PFSK-1 (cell line): ENCODE measurements at regions not wholly inside any gene's neighbourhood (a gene's known extent, or its start where the extent isn't known, plus 50 kb on each side); places are given as distances from the start of the nearest gene placed in this dataset.

Source experiments
- FOXP2 ChIP-seq: optimal IDR thresholded peaks from 2 replicates; pipeline ENCODE3; 2011; ENCODE audit warnings: borderline replicate concordance, control low read depth, inconsistent platforms; ENCODE audit not compliant: insufficient read depth; ENCODE audit errors: extremely low read length, extremely low read depth
- POLR2AphosphoS5 ChIP-seq: IDR thresholded peaks from 2 replicates; pipeline ENCODE4 v1.6.1; 2012; ENCODE audit warnings: low read depth, mild to moderate bottlenecking, control low read depth, low read length, moderate library complexity
- REST ChIP-seq, 2 experiments: IDR thresholded peaks; 2 replicates each; pipeline versions ENCODE4 v1.6.1 to v1.8.0; 2011 to 2012; ENCODE audit warnings: low read depth in 2 of 2, low read length in 2 of 2, control low read depth in 1 of 2, inconsistent platforms in 1 of 2, mild to moderate bottlenecking in 1 of 2, moderate library complexity in 1 of 2; ENCODE audit not compliant: insufficient read depth in 1 of 2
- SIN3A ChIP-seq: IDR thresholded peaks from 2 replicates; pipeline ENCODE4 v1.6.1; 2012; ENCODE audit warnings: mild to moderate bottlenecking, low read length, moderate library complexity, borderline replicate concordance; ENCODE audit not compliant: insufficient read depth
- TAF1 ChIP-seq: IDR thresholded peaks from 2 replicates; pipeline ENCODE4 v1.6.1; 2012; ENCODE audit warnings: low read length, control low read depth, borderline replicate concordance; ENCODE audit not compliant: insufficient read depth

- no peak for TF ChIP-seq POLR2AphosphoS5
- TF ChIP-seq FOXP2 = no peak
- TF ChIP-seq SIN3A = no peak
- TF ChIP-seq REST (IDR thresholded peaks at IDR 0.05; ENCODE audit: insufficient read depth in 1 of 2, low read depth in 2 of 2, low read length in 2 of 2) = no peak
- no peak for TF ChIP-seq TAF1
Observed at GRCh38 chr12:107906707-107907106, 132.2 kb downstream of the ASCL4 start.

- no peak for TF ChIP-seq SIN3A
- no peak for TF ChIP-seq TAF1
- no peak for TF ChIP-seq REST (IDR thresholded peaks at IDR 0.05; ENCODE audit: insufficient read depth in 1 of 2, low read depth in 2 of 2, low read length in 2 of 2)
- TF ChIP-seq FOXP2 = no peak
- TF ChIP-seq POLR2AphosphoS5 = no peak
Observed at GRCh38 chr12:107912421-107913004, 138.0 kb downstream of the ASCL4 start.

- no peak for TF ChIP-seq SIN3A
- no peak for TF ChIP-seq TAF1
- no peak for TF ChIP-seq FOXP2
- TF ChIP-seq REST (IDR thresholded peaks at IDR 0.05; ENCODE audit: insufficient read depth in 1 of 2, low read depth in 2 of 2, low read length in 2 of 2) = no peak
- no peak for TF ChIP-seq POLR2AphosphoS5
Observed at GRCh38 chr12:107914460-107914977, 140.0 kb downstream of the ASCL4 start.

GRCh38 chr12:107917912-107918800 is 143.7 kb downstream of the ASCL4 start:
- TF ChIP-seq REST (IDR thresholded peaks at IDR 0.05; ENCODE audit: insufficient read depth in 1 of 2, low read depth in 2 of 2, low read length in 2 of 2) (no peak), TAF1 (no peak), SIN3A (no peak), POLR2AphosphoS5 (no peak), FOXP2 (no peak)
